Fibroblast of villous mesenchyme (primary cell): ENCODE measurements at regions not wholly inside any gene's neighbourhood (a gene's known extent, or its start where the extent isn't known, plus 50 kb on each side); places are given as distances from the start of the nearest gene placed in this dataset.
"Not testable (repeated sequence)": the region's sequence is repeated elsewhere in the genome, so short reads cannot be mapped to it uniquely, and the experiment has no call there.

Source experiments
- DNase-seq: peaks from one replicate; pipeline ENCODE4 v3.0.0-alpha.2; 2010; ENCODE audit warnings: low read depth
- H3K4me3 ChIP-seq: 2 replicates; pipeline ENCODE4 v1.5.1; 2011; ENCODE audit warnings: low read depth, mild to moderate bottlenecking, low read length
- CTCF ChIP-seq: IDR thresholded peaks from 2 replicates; pipeline ENCODE4 v1.5.1; 2012; ENCODE audit warnings: low read depth, mild to moderate bottlenecking, low read length; ENCODE audit not compliant: insufficient read depth

- H3K4me3 ChIP-seq = no peak overlapping the region
- no peak for DNase-seq
- TF ChIP-seq CTCF = no peak
These were observed 99.0 kb upstream of the PLXNA2 start for GRCh38 chr1:208343226-208343625.

GRCh38 chr1:208344202-208344857 lies 100.1 kb upstream of the PLXNA2 start:
- no peak for DNase-seq
- H3K4me3 ChIP-seq = no peak overlapping the region
- no peak for TF ChIP-seq CTCF

GRCh38 chr1:208347191-208347590 lies 103.0 kb upstream of the PLXNA2 start:
- DNase-seq = no peak
- no peak overlapping the region for H3K4me3 ChIP-seq
- no peak for TF ChIP-seq CTCF

GRCh38 chr1:208349694-208350330 lies 105.6 kb upstream of the PLXNA2 start:
- TF ChIP-seq CTCF = no peak
- DNase-seq = no peak
- H3K4me3 ChIP-seq = no peak overlapping the region

GRCh38 chr1:208350815-208351214 lies 106.6 kb upstream of the PLXNA2 start:
- no peak for DNase-seq
- TF ChIP-seq CTCF = no peak

GRCh38 chr1:208351838-208352237 lies 107.7 kb upstream of the PLXNA2 start:
- TF ChIP-seq CTCF = no peak
- H3K4me3 ChIP-seq = no peak overlapping the region
- DNase-seq = no peak

More at GRCh38 chr1:208350815-208351214, 106.6 kb upstream of the PLXNA2 start:
- H3K4me3 ChIP-seq = no peak overlapping the region

GRCh38 chr1:208353797-208354196 lies 109.6 kb upstream of the PLXNA2 start:
- DNase-seq, H3K4me3 ChIP-seq: not testable (repeated sequence)
